GM21723 (cell line): ENCODE measurements at regions not wholly inside any gene's neighbourhood (a gene's known extent, or its start where the extent isn't known, plus 50 kb on each side); places are given as distances from the start of the nearest gene placed in this dataset.

Experiments
- ATAC-seq: cut with Tn5 transposase; IDR thresholded peaks from one replicate; pipeline ENCODE4 v1.9.1; 2021; ENCODE audit warnings: mild to moderate bottlenecking, moderate library complexity; ENCODE audit not compliant: unreplicated experiment

DNA sequence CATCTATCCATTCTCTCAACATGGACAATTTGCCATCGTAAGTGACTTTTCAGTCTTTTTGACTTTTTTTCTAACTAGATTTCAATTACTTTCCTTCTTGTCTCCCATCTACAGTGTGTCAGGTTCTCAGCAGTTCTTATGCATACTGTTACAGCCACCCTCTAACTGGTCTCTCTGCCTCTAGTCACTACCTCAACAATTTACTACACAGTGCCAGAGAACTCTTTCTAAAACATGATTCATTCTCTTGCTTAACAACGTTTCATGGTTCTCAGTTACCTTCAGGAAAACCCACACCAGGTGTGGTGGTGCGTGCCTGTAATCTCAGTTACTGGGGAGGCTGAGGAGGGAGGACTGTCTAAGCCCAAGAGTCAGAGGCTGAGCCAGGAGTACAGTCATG is 95.4 kb downstream of the DIPK2A start:
- ATAC-seq = no peak

DNA sequence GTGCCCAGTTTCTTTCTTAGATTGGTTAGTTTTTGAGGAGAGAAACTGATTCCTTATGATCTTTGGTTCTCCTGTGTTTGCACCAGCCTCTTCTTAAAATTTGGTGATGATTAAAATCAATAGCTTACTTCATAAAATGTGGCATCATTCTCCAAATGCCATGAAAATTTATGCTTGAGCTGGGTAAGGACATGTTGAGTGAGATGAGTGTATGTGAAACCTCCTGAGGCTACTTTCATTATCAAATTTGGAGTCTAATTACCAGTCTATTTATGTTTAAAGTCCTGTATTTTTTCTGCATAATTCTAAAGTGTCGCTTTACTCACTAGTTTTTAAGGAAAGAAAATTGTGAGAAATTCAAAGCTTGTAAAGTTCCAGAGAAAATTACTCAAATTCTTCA is 102.1 kb downstream of the DIPK2A start:
- no peak for ATAC-seq

DNA sequence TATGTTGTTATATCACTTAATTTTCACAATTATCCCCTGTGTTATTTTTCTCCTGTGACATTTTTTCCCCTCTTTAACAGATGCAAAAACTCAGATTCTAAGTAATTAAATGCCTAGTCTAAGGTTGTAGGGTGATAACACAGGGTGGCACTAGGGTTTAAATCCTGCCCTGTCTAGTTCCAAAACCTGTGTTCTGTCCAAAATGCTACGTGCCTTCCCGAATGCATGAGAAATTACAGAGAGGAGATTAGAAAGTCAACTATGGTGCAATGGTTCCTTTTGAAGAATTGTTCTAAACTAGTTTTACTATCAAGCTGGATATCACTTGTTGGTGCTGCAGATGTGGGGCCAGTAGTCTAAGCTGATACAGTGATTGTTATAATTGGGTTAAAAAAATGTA is 108.0 kb downstream of the DIPK2A start:
- no peak for ATAC-seq

DNA sequence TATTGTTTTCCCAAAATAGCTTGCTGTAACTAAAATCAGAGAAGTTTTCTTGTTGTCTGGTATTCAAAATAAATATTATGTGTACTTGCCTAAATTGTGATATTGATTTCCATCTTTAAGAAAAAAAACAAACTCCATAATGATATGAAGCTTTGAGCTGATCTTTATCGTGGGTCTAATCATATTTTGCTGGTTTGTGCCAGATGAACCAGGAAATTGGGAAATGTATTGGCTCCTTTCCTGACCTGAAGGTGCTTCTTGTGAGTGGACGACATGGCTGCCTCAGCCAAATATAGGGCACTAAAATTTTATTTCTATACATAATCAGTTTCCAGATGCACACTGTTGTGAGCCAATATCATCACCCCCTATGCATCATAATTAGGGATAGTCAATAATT is 113.3 kb downstream of the DIPK2A start:
- ATAC-seq = no peak

DNA sequence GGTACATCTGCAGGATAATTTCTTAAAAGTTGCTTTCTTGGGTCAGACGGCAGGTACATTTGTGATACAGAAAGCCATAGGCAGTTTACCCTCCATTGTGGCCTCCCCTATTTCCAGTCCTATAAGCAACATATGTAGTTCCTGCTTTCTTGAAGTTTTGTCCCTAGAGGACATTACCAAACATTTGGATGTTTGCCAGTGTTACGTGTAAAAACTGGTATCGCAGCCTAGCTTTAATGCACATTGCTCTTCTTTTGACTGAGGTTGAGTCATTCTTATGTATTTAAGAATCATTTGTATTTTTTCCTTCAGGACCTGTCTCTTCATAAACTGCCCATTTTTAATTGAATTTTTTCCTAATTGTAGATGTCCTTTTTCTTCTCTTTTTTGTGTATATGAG is 114.3 kb downstream of the DIPK2A start:
- no peak for ATAC-seq

DNA sequence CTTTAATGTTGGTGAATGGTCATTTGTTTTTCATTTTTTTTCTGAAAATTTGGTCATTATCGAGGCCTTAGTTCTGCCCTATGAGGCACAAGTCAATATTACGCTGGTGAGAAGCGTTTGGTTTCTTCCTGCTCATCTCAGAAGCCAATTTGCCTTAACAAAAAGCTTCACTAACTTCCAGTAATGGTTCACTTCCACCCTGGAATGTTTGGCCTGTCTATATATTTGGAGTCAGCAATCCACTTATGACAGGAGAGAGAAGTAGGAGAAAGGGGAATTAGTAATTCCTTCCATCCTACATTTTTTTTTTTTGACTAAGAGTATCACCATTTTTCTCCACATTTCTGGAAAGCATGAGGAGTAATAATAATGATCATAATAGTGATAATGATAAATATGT is 124.4 kb downstream of the DIPK2A start:
- ATAC-seq = no peak

DNA sequence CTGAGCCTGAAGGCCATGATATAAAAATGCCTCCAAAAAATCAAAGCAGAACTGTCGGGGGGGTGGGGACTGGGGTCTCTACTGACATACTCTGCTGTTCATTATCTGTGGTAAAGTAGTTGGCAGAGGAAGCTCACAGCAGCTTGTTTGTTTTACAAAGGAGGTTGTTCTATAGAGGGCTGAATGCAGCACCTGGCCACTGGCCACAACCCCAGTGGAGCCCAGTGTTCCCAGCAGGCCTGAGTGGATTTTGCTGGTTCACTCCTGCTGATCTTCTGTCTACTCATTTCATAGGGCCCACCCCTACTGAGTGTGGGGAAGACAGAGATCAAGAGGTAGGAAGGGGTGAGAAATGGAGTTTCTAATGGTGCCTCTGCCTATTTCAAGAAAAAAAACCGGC is 125.5 kb downstream of the DIPK2A start:
- ATAC-seq = no peak

DNA sequence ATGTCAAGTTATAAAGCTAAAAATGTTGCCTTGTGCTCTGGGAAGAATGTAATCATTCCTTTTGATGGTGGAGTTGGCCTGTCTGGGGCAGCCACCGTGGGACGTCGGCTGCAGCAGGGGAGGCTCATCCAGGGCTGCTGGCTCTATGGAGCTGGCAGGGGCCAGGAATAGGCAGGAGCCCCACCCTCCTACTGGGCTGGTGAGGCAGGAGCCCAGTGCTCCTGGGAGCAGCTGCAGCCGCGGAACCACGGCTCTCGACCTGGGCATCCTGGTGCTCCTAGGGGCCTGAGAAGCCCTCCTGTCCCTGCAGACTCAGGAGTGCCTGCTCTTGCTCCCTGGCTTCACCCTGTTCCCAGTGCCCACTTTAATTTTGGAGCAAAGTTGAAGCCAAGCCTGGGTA is 127.1 kb downstream of the DIPK2A start:
- no peak for ATAC-seq

DNA sequence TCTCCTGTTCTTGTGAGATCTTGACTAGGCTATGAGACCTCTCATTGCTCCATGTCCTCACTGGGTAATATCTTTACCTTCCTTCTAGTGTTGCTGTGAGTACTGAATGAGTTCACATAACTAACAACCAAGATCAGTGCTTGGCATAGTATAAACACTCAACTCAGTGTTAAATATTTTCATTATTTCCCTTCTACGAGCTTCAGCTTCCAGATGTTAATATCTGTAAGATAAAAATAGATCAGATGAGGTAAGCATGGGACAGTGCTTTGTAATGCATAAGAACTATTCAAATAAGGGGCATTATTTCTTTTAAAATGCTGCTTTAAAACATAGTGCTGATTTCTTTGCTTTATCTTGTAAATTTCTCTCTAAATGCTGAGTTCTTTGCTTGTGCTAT is 130.8 kb downstream of the DIPK2A start:
- no peak for ATAC-seq

DNA sequence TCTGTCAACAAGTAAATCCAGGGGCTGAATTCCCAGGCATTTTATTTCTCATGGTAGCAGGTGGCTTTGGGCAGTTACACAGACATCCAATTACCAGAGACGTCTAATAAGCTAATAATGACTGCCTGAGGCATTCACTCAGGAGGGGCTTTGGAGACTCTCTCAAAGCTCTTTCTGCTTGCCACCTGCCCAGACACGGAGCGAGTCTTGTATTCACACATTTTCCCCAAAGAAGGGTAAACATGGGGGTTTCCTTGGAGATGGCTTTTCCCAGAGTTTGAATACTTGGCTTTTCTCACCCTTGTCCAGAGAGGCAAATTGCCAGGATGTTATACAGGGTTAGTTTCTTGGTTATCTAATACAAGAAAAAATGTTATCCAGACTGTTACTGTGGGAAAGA is 132.6 kb downstream of the DIPK2A start:
- no peak for ATAC-seq

DNA sequence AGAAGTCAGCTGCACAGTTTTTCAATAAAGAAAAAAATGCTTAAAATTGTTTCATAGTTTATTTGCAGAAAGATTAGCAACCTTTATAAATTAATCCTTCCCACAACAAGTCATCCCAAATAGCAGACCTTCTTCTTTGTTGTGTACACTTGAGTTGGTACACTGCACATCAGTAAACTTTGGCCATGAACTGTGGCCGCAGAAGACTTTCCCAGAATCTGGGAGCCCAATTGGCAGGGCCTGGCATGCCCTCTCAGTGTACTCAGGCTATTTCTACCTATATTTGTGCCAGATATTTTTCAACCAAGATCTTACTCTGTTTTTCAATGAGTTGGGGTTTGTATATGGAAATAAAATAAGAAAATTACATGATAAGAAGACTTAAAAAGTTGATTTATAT is 133.1 kb downstream of the DIPK2A start:
- ATAC-seq = no peak

DNA sequence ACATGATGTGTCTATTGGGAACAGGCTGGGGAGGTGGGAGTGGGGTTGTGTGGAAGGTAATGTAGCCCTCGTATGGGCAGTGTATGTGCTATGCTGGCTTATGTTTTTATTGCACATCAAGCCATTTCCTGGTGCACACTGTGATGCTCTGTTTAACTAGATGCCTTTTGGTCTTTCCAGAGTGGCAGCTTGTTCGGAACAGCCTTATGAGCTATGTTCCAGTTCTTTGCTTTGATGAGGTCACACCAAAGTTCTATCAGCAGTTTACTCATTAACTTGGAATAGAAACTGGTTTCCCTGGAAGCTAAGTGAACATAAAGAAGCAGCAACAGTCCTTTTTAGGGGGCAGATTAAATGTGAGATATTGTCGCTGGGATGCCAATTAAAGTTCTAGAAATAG is 133.9 kb downstream of the DIPK2A start:
- no peak for ATAC-seq

DNA sequence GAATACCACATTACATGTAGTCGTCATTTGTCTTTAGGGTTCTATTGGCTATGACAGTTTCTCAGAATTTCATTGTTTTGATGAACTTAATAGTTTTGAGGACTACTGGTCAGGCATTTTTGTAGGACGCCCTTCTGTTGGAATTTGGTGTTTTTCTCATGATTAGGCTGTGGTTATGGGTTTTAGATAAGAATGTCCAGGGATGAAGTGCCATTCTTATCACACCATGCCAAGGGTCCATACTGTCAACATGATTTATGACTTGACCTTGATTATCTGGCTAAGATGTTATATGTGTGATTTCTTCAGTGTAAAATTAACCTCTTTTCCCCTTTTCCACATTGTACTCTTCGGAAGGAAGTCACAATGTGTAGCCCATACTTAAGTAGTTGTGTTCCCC is 135.3 kb downstream of the DIPK2A start:
- ATAC-seq = no peak

DNA sequence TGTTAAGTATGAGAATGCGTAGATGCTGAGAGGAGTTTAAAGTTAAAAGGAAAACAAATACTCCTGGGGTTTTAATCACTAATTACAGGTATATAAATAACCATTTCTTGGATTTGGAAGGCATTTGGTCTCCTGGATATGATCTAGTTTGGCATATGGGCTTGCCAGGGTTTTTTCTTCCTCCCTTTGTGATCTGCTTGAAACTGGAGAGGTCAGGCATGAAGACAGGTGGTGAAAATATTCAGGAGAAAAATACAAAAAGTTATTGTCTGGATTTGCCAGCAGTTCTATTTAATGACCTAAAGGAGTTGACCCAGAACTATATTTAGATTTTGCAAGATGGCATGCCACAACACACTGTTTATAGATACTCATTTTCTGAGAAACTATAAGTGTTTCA is 136.3 kb downstream of the DIPK2A start:
- no peak for ATAC-seq

DNA sequence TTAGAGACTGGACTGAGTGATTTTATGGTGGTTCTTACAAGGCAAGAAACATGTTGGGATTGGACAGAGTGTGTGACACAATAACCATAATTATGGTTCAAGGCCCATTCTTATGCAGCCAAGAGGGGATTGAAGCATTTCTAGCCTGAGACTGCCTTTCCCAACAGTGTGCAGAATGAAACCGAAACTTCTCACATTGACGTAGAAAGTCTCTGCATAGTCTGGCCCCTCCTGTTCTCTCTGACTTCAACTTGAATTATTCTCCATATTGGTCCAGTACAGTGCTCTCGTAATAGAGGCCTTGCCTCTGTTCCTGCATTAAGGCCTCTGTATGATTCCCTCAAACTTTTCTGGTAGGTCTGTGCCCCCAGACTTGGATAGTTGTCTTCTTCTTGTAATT is 138.3 kb downstream of the DIPK2A start:
- ATAC-seq = peak; percentile 98

DNA sequence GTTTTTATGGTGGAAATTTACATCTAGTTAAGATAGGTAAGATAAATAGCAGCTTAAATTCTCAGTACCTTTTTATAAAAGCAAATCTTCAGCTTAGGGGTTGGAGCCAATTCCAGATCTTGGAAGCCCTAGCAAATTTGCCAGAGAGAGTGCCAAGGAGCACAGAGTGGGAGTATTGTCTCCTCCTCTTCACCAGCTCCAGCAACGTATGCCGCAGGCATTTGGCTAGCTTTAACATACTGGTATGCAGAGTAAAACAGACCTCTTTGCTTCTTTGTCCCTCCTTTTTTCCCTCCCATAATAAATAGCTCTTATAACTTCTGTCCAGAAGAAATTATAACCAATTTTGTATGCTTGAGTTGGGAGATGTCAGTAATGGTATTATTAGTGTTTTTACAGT is 140.4 kb downstream of the DIPK2A start:
- no peak for ATAC-seq

DNA sequence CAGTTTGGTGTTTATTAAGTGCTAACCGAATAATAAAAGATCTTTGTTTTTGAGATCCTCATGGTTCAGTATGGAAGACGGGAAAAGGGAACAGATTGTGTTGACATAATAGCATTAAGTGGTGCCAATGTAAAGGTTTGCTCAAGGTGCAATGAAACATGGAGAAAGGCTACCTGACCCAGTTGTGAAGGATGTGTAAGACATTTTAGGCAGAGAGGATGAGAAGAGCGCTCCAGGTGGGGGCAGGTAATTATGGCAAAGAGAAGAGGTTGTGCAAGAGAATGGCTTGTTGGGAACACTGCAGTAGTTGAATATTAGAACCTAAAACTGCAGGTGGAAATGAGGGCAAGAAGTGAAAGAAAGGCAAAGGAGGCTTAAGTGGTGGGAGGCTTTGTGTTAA is 140.8 kb downstream of the DIPK2A start:
- no peak for ATAC-seq

DNA sequence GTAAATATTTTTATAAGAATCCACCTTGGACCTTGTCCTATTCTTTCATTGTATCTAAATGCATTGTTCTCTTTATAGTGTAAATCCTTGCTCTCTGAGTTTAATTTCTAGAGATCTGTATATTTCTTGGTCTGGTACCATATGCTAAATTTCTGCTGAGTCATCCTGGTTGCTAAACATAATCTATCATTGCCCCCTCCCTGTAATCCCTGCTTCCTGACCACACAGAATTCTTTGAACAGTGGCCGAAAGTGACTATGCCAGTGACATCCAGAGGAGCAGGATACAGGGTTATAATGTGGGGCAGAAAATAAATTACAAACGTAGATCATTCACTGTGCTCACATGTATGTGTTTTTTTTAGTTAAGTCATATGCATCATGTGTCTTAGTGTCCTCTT is 143.1 kb downstream of the DIPK2A start:
- no peak for ATAC-seq

DNA sequence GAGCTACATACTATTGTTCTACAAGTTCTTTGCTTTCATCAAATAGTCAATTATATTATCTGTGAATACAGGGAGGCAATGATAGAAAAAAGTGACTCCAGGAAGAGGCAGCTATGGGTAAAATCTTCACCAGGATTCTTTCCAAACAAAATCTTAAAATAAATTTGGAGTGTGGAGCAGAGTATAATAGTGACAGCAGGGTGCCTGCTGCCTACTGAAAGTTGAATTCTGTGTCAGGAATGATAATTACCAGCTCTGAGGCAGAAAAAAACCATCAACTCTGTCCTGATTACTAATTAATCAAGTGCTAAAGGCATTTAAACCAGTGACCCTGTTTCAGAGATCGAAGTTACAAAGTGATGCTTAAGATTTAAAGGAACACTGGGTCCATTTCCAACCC is 148.0 kb downstream of the DIPK2A start:
- ATAC-seq = no peak

DNA sequence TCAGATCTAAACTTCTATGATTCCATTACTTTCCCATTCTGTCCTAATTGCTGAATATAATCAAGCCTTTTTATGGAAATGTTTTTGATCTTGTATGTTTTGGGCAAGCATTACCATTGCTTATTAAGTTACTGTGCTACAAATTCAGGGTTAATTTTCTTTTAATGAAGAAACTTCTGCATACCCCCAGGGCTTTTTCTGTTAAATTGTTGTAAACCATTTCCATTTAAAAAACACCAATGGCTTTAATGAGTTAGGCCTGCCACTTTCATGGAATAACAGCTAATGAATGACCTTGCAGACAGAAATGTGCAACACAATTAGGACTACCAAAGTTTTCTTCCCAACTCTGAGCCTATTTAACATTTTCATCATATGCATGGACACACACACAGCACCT is 150.0 kb downstream of the DIPK2A start:
- no peak for ATAC-seq

DNA sequence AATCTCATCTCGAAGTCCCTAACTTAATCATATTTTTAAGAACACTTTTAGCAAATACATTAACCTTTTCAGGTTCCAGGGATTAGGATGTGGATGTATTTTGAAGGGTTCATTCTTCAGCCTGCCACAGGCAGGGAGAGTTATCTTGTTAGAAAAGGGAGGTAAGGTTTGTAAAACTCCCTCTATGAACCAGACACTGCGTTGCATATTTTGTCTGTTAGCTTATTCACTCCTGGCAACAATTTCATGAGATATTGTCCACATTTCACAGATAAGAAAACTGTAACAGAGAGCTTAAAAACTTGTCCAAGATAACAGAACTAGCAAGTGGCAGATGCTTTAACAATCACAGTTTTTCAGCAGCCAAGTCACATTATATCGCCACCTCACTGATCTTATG is 155.4 kb downstream of the DIPK2A start:
- no peak for ATAC-seq

DNA sequence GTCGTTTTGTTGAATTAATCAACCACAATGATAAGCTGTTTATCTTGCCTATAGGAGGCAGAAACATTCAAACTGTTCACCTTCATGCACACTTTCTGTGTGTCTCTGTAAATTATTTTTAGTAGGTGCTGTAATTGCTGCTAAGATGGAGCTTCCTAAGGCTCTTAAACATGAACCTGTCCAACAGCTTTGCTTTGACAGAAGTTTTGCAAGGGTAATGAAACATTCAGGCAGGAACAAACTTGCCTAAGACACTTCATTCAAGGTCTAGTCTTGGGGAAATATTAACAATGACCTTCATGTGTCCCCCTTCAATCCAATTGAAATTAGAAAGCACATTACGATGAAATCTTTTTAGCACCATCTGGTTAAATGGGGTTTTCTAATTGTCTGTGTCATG is 156.1 kb downstream of the DIPK2A start:
- peak; percentile 34 for ATAC-seq

DNA sequence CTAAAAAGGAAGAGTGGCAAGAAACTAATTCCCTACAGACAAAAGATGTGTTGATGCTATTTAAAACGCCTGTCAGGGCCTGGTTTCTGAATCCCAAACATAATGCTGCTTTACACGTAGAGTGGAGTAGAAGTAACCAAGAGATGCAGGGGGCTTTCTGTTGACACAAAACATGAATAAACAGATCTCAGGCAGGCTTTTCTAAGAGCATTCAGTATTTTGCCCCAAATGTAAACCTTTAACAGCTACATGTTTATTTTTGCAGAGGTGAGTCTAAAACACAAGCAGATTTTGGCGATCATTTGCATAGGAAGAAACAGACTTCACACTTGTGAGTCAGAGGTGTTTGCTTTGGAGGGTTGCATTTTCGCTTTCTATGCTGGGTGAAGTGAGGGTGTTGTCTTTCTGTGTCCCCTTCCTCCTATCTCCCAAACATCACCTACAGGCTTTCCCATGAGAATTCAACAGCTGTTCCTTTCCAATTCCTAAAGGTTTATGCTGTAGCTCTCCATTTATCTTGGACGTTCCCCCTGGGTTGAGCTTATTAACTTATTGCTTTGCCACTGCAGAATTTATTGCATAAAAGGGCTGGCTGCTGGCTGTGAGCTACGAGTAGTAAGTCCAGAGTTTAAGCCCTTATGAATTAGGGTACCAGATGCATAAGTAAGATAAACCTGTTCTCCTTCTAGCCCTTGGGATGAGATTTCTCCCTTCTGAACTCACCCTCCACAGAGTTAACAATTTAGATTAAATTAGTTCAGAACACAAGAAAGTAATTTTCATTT is 156.7 kb downstream of the DIPK2A start:
- ATAC-seq = peak; percentile 99
